KMS-11 (cell line): ENCODE measurements at regions not wholly inside any gene's neighbourhood (a gene's known extent, or its start where the extent isn't known, plus 50 kb on each side); places are given as distances from the start of the nearest gene placed in this dataset.

Experiments used
- H2AFZ ChIP-seq: fragments of 200-600 bp; sonication (generic); 2 replicates; pipeline ENCODE4 v1.6.1; 2016; ENCODE audit warnings: antibody characterized with exemption, mixed run types, low read depth
- H3K27ac ChIP-seq: fragments of 200-600 bp; sonication (generic); 2 replicates; pipeline ENCODE4 v1.6.1; 2016; ENCODE audit warnings: mild to moderate bottlenecking, mixed run types
- H3K27me3 ChIP-seq: fragments of 200-600 bp; sonication (generic); 2 replicates; pipeline ENCODE4 v1.6.1; 2017; ENCODE audit warnings: mild to moderate bottlenecking, low read depth, mixed run types, moderate library complexity; ENCODE audit not compliant: insufficient read depth
- H3K36me3 ChIP-seq: fragments of 200-600 bp; sonication (generic); 2 replicates; pipeline ENCODE4 v1.6.1; 2017; ENCODE audit warnings: mild to moderate bottlenecking, mixed run types; ENCODE audit not compliant: insufficient read depth
- H3K4me1 ChIP-seq: fragments of 200-600 bp; sonication (generic); 2 replicates; pipeline ENCODE4 v1.6.1; 2016; ENCODE audit warnings: mild to moderate bottlenecking, low read depth, mixed run types; ENCODE audit not compliant: poor library complexity, severe bottlenecking
- H3K4me2 ChIP-seq: fragments of 200-600 bp; sonication (generic); 2 replicates; pipeline ENCODE4 v1.7.0; 2016; ENCODE audit warnings: mild to moderate bottlenecking, mixed run types
- H3K4me3 ChIP-seq: fragments of 200-600 bp; sonication (generic); IDR thresholded peaks from 2 replicates; pipeline ENCODE4 v1.6.1; 2017; ENCODE audit warnings: low read depth, low read length, mixed read lengths; ENCODE audit not compliant: insufficient read depth
- H3K79me2 ChIP-seq: fragments of 200-600 bp; sonication (generic); 2 replicates; pipeline ENCODE4 v1.6.1; 2016; ENCODE audit warnings: low read depth, mixed run types; ENCODE audit not compliant: insufficient read depth
- H3K9ac ChIP-seq: fragments of 200-600 bp; sonication (generic); 2 replicates; pipeline ENCODE4 v1.6.1; 2016; ENCODE audit warnings: mild to moderate bottlenecking, mixed run types
- H4K20me1 ChIP-seq: fragments of 200-600 bp; sonication (generic); 2 replicates; pipeline ENCODE4 v1.6.1; 2016; ENCODE audit warnings: mild to moderate bottlenecking, mixed run types; ENCODE audit not compliant: insufficient read depth
- CTCF ChIP-seq: fragments of 200-600 bp; sonication (generic); conservative IDR thresholded peaks from 2 replicates; pipeline ENCODE4 v1.6.1; 2017; ENCODE audit warnings: low read depth, mild to moderate bottlenecking, antibody characterized with exemption, low read length, moderate library complexity, mixed read lengths

- no peak for TF ChIP-seq CTCF
These were observed 495.3 kb downstream of the UBE2NL start for GRCh38 chrX:144379156-144379555.

GRCh38 chrX:144388738-144389137 is 504.9 kb downstream of the UBE2NL start:
- H3K4me1 ChIP-seq = no peaks in the 10 kb centered on the region
- H3K79me2 ChIP-seq = no peaks in the 10 kb centered on the region
- H3K4me2 ChIP-seq = no peak overlapping the region
- no peak for TF ChIP-seq CTCF
- H2AFZ ChIP-seq = no peak overlapping the region
- no peak overlapping the region for H3K4me3 ChIP-seq
- H3K27ac ChIP-seq = no peak overlapping the region
- H3K9ac ChIP-seq = no peak overlapping the region
- no peaks in the 10 kb centered on the region for H3K36me3 ChIP-seq
- no peaks in the 10 kb centered on the region for H4K20me1 ChIP-seq
- H3K27me3 ChIP-seq = no peaks in the 10 kb centered on the region

More at GRCh38 chrX:144379156-144379555, 495.3 kb downstream of the UBE2NL start:
- Histone ChIP-seq H2AFZ (no peak overlapping the region), H3K4me2 (no peak overlapping the region), H4K20me1 (no peaks in the 10 kb centered on the region), H3K4me3 (no peak overlapping the region), H3K79me2 (no peaks in the 10 kb centered on the region), H3K27ac (no peak overlapping the region), H3K4me1 (no peaks in the 10 kb centered on the region), H3K27me3 (no peaks in the 10 kb centered on the region), H3K9ac (no peak overlapping the region), H3K36me3 (no peaks in the 10 kb centered on the region)
